ES-I3 (cell line): ENCODE measurements at regions not wholly inside any gene's neighbourhood (a gene's known extent, or its start where the extent isn't known, plus 50 kb on each side); places are given as distances from the start of the nearest gene placed in this dataset.

Source experiments
- H3K36me3 ChIP-seq: 2 replicates; pipeline ENCODE4 v1.6.1; 2013; ENCODE audit warnings: mild to moderate bottlenecking, low read length, control low read depth, moderate library complexity; ENCODE audit not compliant: insufficient read depth
- H3K4me1 ChIP-seq: 2 replicates; pipeline ENCODE4 v1.6.1; 2013; ENCODE audit warnings: mild to moderate bottlenecking, control low read depth, low read length; ENCODE audit not compliant: insufficient read depth
- H3K9ac ChIP-seq: 2 replicates; pipeline ENCODE4 v1.6.1; 2013; ENCODE audit warnings: low read depth, mild to moderate bottlenecking, low read length, moderate library complexity
- H3K9me3 ChIP-seq: 2 replicates; pipeline ENCODE4 v1.6.1; 2013; ENCODE audit warnings: mild to moderate bottlenecking, low read length, moderate library complexity; ENCODE audit not compliant: control insufficient read depth, insufficient read depth

DNA sequence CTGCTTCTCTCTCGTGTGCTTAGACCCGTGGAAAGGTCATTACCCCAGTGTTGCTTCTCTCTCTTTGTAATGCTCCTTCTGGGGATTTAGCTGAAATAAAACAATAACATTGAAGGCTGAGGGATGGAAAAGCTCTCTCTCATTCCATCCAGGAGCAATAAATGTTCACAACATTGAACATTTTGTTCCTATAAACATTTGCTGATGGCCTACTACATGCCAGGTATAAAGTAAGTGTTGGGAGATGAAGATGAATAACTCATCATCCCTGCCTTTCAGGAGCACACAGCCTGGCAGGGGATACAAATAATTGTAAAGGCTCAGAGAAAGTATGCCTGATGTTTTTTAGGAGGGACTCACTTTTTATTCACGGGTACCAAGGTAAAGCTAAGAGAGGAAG is 158.1 kb downstream of the KDR start:
- Histone ChIP-seq H3K9ac (no peak overlapping the region), H3K9me3 (no peaks in the 10 kb centered on the region), H3K4me1 (no peaks in the 10 kb centered on the region), H3K36me3 (no peaks in the 10 kb centered on the region)

DNA sequence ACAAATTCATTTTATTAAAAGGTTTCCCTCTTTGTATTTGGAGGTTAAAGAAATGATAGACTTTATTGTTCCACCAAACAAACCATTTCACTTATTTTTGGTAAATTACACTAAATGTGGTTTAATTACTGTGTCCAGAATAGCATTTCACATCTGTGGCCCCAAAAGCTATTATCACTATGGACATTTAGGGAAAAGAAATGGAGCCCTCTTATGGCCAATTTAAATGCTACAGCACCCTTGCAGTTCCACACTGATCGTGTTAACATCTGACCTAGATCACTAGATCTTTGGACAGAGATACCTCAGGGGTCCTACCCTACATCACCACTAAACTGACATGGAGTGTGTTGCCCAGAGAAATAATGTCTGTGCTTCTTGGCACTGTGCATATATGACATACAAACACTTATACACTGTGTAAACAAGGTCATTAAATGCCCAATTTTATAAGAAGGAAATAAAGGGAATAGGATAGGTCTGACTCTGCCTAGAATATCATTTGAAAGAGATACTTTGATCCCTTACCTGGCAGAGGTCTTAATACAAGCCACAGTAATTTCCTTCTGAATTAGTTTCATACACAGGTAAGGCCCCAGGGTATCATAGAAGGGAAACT is 163.9 kb downstream of the KDR start:
- Histone ChIP-seq H3K9me3 (no peaks in the 10 kb centered on the region), H3K9ac (no peak overlapping the region), H3K36me3 (no peaks in the 10 kb centered on the region), H3K4me1 (no peaks in the 10 kb centered on the region)

DNA sequence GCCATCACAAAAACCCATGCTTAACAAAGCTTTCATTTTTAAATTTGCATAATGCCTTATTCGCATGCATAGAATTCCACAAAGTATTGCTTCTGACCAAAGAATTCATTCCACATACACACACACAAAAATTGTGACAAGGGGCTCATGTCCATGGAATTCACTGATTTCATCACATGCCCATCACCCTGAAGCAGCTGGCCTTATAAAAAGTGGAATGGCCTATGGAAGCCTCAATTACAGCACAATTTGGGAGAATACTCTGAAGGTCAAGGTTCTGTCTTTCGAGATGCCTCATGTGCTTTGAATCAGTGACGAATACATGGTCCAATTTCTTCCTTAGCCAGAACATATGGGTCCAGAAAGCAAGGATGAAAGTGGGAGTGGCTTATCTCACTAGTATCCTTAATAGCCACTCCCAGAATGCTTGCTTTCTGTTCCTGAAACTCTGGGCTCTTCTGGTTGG is 165.7 kb downstream of the KDR start:
- no peaks in the 10 kb centered on the region for H3K9me3 ChIP-seq

DNA sequence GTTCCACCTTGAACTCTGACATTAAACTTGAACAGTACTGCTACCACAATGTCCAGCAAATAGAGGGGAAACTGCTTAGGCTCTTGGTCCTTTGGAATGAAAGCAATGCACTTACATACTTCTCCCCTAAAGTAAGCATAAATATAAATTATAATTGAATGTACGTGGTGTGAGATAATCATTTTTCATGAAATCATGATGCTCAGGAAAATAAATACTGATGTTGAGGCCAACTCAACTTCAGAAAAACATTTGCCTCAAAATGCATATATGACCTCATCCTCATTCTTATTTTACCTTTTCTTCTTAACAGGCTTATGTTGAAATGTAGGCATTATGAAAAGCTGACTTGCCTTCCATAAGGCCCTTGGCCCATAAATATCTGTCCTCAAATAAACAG is 166.3 kb downstream of the KDR start:
- no peaks in the 10 kb centered on the region for H3K9me3 ChIP-seq
- no peaks in the 10 kb centered on the region for H3K4me1 ChIP-seq
- no peak overlapping the region for H3K9ac ChIP-seq
- no peaks in the 10 kb centered on the region for H3K36me3 ChIP-seq

More for the DNA sequence above, 165.7 kb downstream of the KDR start:
- no peaks in the 10 kb centered on the region for H3K36me3 ChIP-seq
- H3K9ac ChIP-seq: no peak overlapping the region
- no peaks in the 10 kb centered on the region for H3K4me1 ChIP-seq

DNA sequence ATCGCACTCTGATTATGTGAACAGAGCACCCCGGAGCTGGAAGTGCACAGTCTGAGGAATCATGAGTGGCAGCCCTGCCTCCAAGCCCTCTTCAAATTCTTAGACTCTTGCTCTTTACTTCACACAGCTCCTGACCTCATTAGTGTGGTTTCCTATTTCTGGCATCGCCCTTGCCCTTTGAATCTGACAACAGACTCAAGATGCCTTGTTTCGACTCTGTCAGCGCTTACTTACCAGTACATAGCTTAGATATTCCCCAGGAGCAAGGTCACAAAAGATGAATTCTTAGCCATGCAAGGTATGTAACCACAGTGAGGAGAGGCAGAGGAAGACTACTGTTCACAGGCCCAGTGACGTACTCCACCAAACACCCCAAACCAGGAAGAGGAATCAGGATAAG is 167.2 kb downstream of the KDR start:
- no peaks in the 10 kb centered on the region for H3K9me3 ChIP-seq
- H3K9ac ChIP-seq: no peak overlapping the region
- H3K36me3 ChIP-seq: no peaks in the 10 kb centered on the region
- H3K4me1 ChIP-seq: no peaks in the 10 kb centered on the region

DNA sequence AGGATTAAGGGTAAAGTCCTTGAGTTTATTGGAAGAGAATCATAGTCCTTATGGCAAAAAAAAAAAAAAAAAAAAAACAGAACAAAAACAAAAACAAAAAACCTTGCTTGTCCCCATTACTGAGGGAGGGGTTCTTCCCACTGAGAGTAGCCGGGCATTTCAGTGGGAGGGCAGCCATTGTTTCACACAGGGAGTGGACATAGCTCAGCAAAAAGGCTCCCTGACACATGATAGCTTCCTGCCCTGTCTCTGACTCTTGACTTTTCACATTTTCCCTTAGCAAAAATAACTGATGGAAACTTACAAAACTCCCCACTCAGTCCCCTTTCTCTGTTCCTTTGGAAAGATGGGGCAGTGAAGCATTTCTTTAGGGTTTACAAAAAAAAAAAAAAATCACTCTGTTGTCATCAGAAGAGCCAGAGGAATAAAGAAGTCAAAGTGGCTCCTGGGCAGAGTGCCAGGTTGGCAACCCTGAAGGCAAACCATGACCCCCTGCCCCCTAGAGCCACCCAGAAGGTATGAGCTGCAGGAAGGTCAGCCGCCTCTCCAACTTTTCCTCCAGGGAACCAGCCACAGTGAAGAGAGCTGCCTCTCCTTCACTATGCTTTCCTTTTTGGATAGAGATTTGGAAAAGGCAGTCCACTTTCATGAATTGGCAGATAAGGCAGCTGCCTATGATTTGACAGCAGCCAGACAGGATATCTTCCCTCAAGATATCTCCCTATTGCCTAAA is 170.6 kb downstream of the KDR start:
- Histone ChIP-seq H3K36me3 (no peaks in the 10 kb centered on the region), H3K4me1 (no peaks in the 10 kb centered on the region), H3K9me3 (no peaks in the 10 kb centered on the region), H3K9ac (no peak overlapping the region)

DNA sequence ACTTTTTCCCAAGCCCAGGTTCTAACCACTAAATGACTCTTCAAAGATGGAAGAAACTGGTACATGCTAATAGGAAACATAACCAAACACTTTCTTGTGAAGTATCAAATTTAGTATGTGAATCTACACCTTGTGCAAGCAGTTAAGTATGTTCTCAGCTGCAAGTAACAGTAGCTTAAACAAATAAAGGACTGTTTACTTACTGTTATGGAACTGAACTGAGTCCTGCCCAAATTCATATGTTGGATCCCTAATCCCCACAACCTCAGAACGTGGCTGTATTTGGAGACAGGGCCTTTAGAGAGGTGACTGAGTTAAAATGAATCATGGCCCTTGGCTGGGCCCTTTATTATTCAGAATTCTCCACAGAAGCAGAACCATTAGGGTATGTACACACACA is 178.7 kb downstream of the KDR start:
- Histone ChIP-seq H3K36me3 (no peaks in the 10 kb centered on the region), H3K9me3 (no peaks in the 10 kb centered on the region), H3K4me1 (no peaks in the 10 kb centered on the region), H3K9ac (no peak overlapping the region)

DNA sequence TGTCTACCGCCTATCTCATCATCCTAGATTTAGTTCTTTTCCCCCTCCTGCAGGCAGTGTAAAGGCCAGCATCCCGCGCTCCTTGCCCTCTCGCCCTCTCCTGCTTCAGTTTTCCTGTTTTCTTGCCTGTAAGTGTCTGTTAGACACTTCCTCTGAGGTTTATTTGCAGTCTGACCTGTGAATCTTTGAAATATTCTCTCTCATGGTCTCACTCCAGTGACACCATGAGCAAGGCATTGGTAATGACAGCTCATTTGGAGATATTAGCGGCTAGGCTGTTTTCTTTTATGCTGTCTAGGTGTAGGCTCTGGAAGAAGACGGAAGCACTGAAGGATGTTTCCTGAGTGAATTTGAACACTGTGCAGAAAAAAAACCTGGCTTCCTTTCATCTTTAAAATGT is 179.6 kb downstream of the KDR start:
- Histone ChIP-seq H3K4me1 (no peaks in the 10 kb centered on the region), H3K9me3 (no peaks in the 10 kb centered on the region), H3K9ac (no peak overlapping the region), H3K36me3 (no peaks in the 10 kb centered on the region)

DNA sequence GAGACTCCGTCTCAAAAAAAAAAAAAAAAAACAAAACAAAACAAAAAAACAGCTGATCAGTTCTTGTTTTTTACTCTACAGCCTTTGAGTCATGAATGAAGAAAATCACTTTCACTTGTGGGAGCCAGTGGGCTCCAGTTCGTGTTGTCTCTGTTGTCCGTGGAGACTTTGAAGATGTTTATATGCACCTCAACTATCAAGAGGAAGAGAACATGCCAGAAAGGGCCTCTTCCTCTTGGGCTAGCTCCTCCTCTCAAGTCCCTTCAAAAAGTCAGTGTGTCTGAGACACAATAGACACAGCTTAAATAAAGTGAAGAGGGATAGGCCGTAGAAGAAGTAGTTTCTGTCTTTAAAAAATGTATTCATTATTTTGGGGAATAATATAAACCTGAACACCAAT is 182.7 kb downstream of the KDR start:
- H3K9me3 ChIP-seq: no peaks in the 10 kb centered on the region
- no peaks in the 10 kb centered on the region for H3K4me1 ChIP-seq
- no peaks in the 10 kb centered on the region for H3K36me3 ChIP-seq
- no peak overlapping the region for H3K9ac ChIP-seq

DNA sequence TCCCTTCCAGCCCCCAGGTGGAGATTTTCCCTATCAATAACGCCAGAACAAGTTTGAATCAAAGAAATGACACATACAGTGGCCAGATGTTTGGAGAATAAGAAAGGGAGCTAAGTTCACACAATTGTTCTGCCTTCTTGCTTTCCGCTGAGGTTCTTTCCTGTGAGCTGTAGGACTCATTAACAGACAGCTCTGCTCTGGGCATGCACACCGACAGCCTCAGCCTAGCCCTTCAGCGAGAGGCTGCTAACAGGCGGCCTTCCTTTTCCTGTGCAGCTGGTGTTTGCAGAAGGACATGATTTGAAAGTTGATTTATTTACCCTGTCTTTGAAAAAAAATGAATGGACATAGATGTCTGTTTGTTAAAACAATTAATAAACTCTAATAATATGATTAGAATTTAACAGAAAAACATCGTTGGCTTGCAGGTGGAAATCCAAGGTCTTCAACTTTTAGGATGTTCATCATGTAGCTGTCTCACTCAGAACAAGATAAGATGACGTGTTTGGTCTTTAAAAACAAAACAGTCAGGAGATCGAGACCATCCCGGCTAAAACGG is 183.3 kb downstream of the KDR start:
- no peaks in the 10 kb centered on the region for H3K36me3 ChIP-seq
- no peaks in the 10 kb centered on the region for H3K9me3 ChIP-seq
- H3K4me1 ChIP-seq: no peaks in the 10 kb centered on the region
- H3K9ac ChIP-seq: no peak overlapping the region

DNA sequence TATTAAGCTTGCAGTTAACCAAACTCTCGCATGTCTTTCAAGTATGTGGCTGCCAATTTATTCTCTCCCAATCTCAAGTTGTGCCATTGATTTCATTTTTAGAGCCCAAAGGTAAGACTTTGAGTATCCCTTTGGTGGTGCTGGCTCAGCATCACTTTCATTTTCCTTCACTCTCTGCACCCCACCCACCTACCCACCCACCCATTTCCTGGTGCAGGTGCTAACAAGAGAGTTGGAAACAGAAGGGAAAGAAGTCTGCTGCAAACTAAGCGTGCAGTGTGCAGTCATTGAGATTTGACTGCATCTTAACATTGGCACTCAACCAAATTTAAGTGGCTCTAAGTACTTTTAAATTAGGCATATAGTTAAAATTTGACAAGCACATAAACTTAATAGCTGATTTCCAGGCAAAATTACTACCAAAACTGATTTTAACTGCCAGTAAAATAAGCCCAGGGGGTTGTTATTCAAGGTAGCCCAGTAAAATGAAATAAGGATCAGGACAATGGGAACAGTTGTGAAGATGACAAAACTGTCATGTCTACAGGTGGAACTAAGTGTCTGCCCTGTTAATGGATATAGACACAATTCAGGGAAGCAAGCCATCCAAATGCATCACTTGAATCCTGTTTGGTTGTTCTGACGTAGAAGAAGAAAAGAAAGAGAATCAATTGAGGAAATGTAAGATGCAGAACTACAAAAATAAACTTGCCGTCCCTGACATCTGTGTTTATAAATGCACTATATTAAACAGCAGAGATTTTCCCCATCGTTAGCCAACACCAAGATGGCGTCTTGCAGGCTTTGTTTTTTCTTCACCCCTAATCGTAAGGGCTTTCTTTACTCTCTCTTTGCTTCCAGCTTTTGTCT is 184.2 kb downstream of the KDR start:
- Histone ChIP-seq H3K4me1 (no peaks in the 10 kb centered on the region), H3K9me3 (no peaks in the 10 kb centered on the region), H3K36me3 (no peaks in the 10 kb centered on the region), H3K9ac (no peak overlapping the region)

DNA sequence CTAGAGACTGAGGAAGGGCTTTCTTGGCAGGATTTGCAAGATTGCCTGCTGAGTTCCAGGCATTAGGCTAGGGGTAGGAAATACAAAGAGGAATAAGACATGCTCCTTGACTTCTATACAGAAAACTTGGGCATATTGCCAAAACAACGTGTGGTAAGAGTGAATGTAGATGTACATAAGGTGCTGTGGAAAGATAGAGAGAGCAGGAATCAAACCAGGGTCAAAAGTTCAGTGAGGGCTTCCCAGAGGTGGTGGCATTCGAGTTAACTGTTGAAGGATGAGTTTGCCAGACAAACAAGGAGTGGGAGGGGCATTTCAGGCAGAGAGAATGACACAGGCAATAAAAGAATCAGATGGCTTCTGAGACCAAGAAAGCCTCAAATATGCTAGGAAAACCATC is 187.9 kb downstream of the KDR start:
- H3K9me3 ChIP-seq: no peaks in the 10 kb centered on the region
- no peaks in the 10 kb centered on the region for H3K36me3 ChIP-seq
- no peaks in the 10 kb centered on the region for H3K4me1 ChIP-seq
- no peak overlapping the region for H3K9ac ChIP-seq

DNA sequence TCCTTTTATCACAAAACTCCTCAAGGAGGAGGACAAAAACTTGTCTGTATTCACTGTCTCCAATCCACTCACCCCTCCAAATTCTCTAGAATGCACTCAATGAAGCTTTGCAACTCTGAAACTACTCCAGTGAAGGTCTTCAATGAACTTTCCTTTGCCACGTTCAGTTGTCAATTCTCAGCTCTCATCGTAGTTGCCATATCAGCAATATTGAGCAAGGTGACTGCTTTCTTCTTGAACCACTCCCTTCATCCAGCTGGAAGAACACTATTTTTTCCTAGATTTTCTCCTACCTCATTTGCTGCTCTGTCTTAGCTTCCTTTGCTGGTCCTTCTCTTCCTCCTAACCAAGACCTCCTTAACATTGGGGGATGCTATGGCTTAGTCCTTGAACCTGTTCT is 191.8 kb downstream of the KDR start:
- Histone ChIP-seq H3K9ac (no peak overlapping the region), H3K36me3 (no peaks in the 10 kb centered on the region), H3K9me3 (no peaks in the 10 kb centered on the region), H3K4me1 (peaks cover 8% of the 10 kb centered on the region; the same call in 1 of the 2 replicates)

DNA sequence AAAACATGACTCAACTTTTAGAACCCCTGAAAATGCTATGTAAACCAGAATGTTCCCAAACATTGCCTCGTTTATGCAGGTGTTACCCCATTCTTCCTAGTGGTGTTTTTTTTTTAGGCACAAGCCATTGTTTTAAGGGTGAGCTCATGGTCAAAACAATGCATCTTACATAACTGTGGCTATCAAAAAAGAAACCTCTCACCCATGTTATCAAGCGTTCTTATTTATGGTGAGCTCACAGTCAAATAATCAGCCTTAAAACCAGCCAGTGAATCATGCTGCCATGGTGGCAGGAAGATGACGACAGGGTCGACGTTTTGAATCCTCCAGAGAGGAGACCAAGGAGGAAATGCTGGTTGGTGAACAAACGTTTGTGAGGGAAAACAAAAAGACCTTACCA is 195.2 kb downstream of the KDR start:
- Histone ChIP-seq H3K4me1 (peaks cover 8% of the 10 kb centered on the region; the same call in 1 of the 2 replicates), H3K9ac (no peak overlapping the region), H3K9me3 (no peaks in the 10 kb centered on the region), H3K36me3 (no peaks in the 10 kb centered on the region)
